ENCODE measurements at regions not wholly inside any gene's neighbourhood (a gene's known extent, or its start where the extent isn't known, plus 50 kb on each side); places are given as distances from the start of the nearest gene placed in this dataset.

DNA sequence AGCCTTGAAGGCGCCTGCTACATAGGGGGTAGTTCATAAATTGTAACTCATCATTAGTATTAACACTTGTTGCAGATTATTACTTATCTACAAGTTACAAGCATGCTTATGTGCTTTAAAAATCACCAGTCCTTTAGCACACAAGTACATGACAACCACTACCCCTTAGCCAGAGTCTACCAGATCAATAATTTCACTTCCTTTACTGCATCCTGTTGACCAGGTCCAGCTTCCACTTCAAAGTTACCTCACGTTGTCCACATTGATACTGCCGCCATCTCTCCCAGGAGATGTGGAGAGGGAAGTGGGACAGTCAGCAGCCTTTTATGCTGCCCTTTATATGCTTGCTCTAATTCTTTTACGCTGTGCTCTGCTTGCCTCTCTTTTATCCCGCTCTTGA is 231.3 kb upstream of the CXXC4 start:
- DNase-seq = no peak
- Histone ChIP-seq H3K27me3 (no peaks in the 10 kb centered on the region), H3K4me3 (no peak overlapping the region), H3K9me3 (replicated peaks in 1 of 3) (no peaks in the 10 kb centered on the region), H3K36me3 (replicated peaks in 1 of 2) (no peaks in the 10 kb centered on the region), H3K4me1 (replicated peaks in 1 of 2) (peaks cover 5 to 7% of the 10 kb centered on the region in 2 donors), H3K27ac (no peak overlapping the region)
- intact Hi-C loops (cut with DNase I) = no loop called here
- TF ChIP-seq, protein P1, sequence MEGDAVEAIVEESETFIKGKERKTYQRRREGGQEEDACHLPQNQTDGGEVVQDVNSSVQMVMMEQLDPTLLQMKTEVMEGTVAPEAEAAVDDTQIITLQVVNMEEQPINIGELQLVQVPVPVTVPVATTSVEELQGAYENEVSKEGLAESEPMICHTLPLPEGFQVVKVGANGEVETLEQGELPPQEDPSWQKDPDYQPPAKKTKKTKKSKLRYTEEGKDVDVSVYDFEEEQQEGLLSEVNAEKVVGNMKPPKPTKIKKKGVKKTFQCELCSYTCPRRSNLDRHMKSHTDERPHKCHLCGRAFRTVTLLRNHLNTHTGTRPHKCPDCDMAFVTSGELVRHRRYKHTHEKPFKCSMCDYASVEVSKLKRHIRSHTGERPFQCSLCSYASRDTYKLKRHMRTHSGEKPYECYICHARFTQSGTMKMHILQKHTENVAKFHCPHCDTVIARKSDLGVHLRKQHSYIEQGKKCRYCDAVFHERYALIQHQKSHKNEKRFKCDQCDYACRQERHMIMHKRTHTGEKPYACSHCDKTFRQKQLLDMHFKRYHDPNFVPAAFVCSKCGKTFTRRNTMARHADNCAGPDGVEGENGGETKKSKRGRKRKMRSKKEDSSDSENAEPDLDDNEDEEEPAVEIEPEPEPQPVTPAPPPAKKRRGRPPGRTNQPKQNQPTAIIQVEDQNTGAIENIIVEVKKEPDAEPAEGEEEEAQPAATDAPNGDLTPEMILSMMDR (IDR thresholded peaks at IDR 0.05) = no peak
- no peak for TF ChIP-seq POLR2A (IDR thresholded peaks at IDR 0.05)
- 85 to 95% (median 90%) methylated on average over 5 of the region's 5 CpGs for WGBS, 4 donors

- no peak overlapping the region for H3K27ac ChIP-seq
- intact Hi-C loops (cut with DNase I) = no loop called here
- DNase-seq = no peak
- H3K4me1 ChIP-seq (replicated peaks in 1 of 2) = peaks cover 7 to 14% of the 10 kb centered on the region in 2 donors
- no peaks in the 10 kb centered on the region for H3K36me3 ChIP-seq (replicated peaks in 1 of 2)
- no peak overlapping the region for H3K4me3 ChIP-seq
- TF ChIP-seq POLR2A (IDR thresholded peaks at IDR 0.05) = no peak
- TF ChIP-seq, protein P1 (IDR thresholded peaks at IDR 0.05) = no peak
- H3K27me3 ChIP-seq = no peaks in the 10 kb centered on the region
- no peaks in the 10 kb centered on the region for H3K9me3 ChIP-seq (replicated peaks in 1 of 3)
- 85 to 95% (median 92%) methylated on average over 3 of the region's 3 CpGs for WGBS, 4 donors
These were observed 232.9 kb upstream of the CXXC4 start for GRCh38 chr4:104727643-104728042.

- Histone ChIP-seq H3K27me3 (no peaks in the 10 kb centered on the region), H3K9me3 (replicated peaks in 1 of 3) (no peaks in the 10 kb centered on the region), H3K27ac (peak overlapping the region in 1 of 5 donors; percentile 4), H3K36me3 (replicated peaks in 1 of 2) (no peaks in the 10 kb centered on the region), H3K4me1 (replicated peaks in 1 of 2) (peaks cover 7 to 14% of the 10 kb centered on the region in 2 donors), H3K4me3 (no peak overlapping the region)
- intact Hi-C loops (cut with DNase I) = no loop called here
- TF ChIP-seq POLR2A (IDR thresholded peaks at IDR 0.05) = no peak
- TF ChIP-seq, protein P1 (IDR thresholded peaks at IDR 0.05) = no peak
- DNase-seq = peak; percentile 38 to 63 (median 54)
- WGBS, 4 donors = 32 to 56% (median 38%) methylated on average over 3 of the region's 3 CpGs
These were observed 233.9 kb upstream of the CXXC4 start for GRCh38 chr4:104728380-104729122.

DNA sequence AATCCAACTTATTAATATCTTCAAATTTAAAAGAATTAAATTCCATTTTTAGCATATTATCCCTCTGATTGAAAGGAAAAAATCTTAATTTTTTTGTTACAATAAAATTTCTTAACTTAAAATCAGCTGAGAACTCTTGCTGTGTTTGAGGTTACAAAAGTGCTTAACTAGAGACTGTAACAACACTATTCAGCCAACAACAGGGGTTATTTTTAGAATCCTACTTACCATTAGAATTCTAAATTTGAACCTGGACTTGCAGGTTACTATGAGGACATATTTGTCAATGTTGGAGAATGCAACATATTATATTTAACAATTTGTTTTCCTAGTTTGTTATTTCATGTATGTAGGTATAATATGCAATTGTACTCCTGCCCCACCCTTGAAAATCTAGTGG is 238.1 kb upstream of the CXXC4 start:
- Histone ChIP-seq H3K4me3 (no peak overlapping the region), H3K36me3 (replicated peaks in 1 of 2) (no peaks in the 10 kb centered on the region), H3K27ac (no peak overlapping the region), H3K4me1 (replicated peaks in 1 of 2) (peaks cover 17 to 26% of the 10 kb centered on the region in 2 donors), H3K9me3 (replicated peaks in 1 of 3) (no peaks in the 10 kb centered on the region), H3K27me3 (no peaks in the 10 kb centered on the region)
- DNase-seq = no peak
- intact Hi-C loops (cut with DNase I) = no loop called here
- TF ChIP-seq, protein P1 (IDR thresholded peaks at IDR 0.05) = no peak
- TF ChIP-seq POLR2A (IDR thresholded peaks at IDR 0.05) = no peak

Data from adrenal gland (tissue), 9 donors.